NCI-H82 (cell line): ENCODE measurements at regions not wholly inside any gene's neighbourhood (a gene's known extent, or its start where the extent isn't known, plus 50 kb on each side); places are given as distances from the start of the nearest gene placed in this dataset.
"Not testable (repeated sequence)": the region's sequence is repeated elsewhere in the genome, so short reads cannot be mapped to it uniquely, and the experiment has no call there.

Experiments used
- DNase-seq: peaks from one replicate; lab custom pipeline; 2025; lab: John Stamatoyannopoulos, UW

GRCh38 chr21:31455506-31455905 lies 111.4 kb upstream of the TIAM1 start:
- DNase-seq = no peak

GRCh38 chr21:31450980-31451379 lies 106.9 kb upstream of the TIAM1 start:
- no peak for DNase-seq

DNA sequence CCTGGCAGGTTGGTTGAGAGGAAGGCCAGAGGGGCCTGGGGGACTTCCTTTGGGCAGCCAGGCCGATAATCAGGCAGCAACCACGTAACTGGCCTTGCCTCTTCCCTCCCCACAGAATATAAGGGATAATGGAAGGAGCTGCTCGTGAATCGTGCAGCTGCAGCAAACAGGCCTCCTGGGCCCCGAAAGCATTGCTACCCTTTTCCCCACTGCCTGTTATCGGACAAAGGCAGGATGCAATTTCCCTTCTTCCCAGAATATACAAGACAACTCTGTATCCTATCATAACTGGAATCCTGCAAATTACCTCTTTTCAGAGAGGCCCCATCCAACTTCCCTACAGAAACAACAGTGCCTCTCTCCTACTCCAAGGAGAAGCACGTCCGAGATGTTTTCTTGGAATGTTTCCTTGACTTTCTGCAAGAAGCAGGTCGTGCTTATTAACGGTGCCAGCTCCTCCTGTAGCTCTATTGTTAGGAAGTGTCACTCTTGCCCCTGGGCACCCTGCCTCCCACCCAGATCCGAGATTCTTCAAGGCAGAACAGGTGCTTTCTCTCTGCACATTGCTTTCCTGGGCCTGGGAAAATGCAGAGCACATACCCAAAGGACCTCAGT lies 106.0 kb upstream of the TIAM1 start:
- no peak for DNase-seq

DNA sequence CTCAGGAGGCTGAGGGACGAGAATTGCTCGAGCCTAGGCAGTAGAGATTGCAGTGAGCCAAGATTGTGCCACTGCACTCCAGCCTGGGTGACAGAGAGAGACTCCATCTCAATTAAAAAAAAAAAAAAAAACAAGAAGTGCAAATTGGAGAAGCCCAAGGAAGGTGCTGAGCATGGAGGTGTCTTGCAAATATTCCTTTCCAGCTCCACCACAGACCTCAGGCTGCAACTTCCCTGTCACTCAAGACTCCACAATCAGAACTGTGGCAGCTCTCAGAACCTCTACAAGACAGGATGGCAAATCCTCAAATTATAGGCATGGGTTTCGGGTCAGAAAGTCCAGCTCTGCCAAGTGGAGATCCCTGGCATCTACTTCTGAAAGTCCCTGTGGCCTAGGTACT lies 104.4 kb upstream of the TIAM1 start:
- DNase-seq = no peak

GRCh38 chr21:31447505-31447904 lies 103.4 kb upstream of the TIAM1 start:
- DNase-seq = no peak

- DNase-seq = no peak
Observed at GRCh38 chr21:31446226-31446855, 102.3 kb upstream of the TIAM1 start.

- DNase-seq = no peak
Observed at GRCh38 chr21:31445137-31445536, 101.1 kb upstream of the TIAM1 start.

DNA sequence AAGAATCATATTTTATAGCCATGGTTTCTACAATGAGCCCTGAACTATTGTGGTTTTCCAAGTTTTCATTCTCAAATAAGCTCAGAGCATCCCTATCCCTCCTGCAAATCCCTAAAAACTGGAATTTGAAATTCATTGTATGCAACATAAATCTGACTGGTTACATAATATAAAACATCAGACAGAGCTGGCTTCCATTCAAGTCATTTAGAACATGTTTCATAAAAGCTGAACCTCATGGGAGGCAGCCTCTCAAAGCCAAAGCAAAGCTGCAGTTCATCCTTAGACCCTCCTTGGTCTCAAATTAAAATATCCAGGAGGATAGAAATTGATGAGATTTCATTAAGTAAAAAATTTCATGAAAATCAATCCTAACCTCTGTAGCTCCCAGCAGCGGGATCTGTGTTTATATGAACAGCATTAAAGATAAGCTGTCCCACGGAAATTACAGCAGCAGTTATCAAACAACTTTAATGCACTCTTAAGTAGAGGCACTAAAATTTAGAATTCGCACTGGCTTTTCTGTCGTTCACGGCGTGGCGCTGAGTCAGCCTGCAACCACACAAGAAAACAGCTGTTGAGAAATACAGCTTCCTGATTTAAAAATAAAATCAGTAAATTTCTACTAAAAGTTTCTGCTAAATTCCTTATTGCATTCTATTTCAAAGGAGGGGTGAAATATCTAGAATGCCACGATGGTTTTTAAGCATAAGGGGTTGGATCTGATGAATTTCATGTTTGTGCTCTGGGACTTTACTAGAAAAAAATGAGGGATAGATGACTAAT lies 99.9 kb upstream of the TIAM1 start:
- DNase-seq = no peak

- DNase-seq = no peak
Observed at GRCh38 chr21:31442339-31442738, 98.3 kb upstream of the TIAM1 start.

DNA sequence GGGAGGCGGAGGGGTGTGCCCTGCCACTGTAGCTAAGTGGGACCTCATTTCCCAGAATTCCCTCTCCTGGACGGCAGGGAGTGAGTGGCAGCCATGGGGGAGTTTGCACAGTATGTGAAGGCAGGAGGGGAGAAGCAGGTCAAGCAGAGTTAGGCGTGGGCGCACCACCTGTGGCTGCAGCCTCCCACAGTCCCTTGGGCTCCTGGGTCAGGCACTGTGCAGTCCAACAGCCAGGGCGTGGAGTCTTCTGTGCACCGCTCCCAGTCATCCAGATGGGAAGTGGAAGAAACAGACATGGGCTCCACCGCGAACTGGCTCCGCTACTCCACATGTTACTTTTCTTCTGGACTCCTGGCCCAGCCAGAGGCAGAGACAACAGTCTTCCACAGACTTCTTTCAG lies 85.4 kb upstream of the TIAM1 start:
- DNase-seq = peak; percentile 9

DNA sequence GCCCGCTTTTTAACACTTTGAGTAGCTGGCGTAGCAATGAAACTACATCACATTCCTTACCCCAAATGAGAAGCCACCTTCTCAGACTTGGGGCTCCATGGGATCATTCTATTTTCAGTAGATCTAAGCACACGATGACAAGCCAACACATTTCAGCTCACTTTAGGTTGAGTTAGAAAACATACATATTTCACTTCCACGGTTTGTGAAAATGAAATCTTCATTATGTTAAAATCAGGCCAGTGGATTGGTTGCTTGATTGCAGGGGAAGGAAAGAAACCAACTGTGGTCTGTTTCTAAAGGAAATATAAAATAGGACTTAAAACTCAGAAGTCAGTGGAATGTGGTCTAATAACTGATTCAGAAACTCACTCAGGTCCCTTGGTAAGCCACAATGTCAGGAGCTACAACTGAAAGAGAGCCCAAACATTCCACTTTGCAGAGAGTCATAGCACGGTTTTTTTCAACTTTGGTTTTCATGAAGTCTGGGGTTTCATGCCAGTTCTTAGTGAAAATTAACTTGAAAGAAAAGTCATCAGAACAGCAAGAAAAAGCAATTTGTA lies 82.3 kb upstream of the TIAM1 start:
- no peak for DNase-seq

GRCh38 chr21:31425138-31425537 lies 81.1 kb upstream of the TIAM1 start:
- DNase-seq = no peak

- no peak for DNase-seq
Observed at GRCh38 chr21:31424058-31424457, 80.0 kb upstream of the TIAM1 start.

GRCh38 chr21:31420988-31421387 lies 76.9 kb upstream of the TIAM1 start:
- no peak for DNase-seq

- DNase-seq = no peak
Observed at GRCh38 chr21:31420354-31420753, 76.3 kb upstream of the TIAM1 start.

- no peak for DNase-seq
Observed at GRCh38 chr21:31418377-31419001, 74.4 kb upstream of the TIAM1 start.

GRCh38 chr21:31417214-31417613 lies 73.2 kb upstream of the TIAM1 start:
- not testable (repeated sequence) for DNase-seq

GRCh38 chr21:31416465-31416864 lies 72.4 kb upstream of the TIAM1 start:
- no peak for DNase-seq

DNA sequence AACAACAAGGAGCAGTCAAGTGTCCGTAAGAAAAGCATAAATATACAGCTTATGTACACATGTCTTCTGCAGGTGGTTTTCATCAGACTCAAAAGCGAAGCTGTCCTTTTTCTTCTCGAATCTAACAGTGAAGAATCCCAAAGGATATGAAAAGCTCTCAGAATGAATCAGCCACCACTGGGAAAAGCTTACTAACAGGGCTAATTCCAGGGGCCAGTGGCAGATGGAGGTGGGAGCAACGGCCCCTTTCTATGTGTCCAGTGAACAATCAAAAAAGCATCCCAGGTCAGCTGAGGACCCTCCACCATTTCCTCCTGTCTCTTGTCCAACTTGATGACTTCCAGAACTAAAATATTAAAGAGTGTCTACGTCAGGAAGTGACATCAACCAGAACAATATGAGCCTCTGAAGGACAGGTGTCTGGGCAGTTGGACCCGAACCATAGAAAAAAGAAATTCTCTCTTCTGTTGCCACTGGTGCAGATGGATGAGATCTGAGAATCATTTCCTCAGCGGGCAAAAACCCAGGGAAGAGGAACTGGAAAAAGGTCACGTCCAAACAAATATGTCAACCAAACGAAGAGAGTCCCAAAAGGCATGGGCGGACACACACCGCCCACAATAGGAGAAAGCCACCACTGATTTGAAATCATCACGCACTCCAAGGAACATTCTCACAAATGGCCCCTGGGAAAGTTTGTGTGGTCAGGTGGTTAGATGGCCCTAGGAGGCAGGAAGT lies 70.4 kb upstream of the TIAM1 start:
- DNase-seq = no peak

DNA sequence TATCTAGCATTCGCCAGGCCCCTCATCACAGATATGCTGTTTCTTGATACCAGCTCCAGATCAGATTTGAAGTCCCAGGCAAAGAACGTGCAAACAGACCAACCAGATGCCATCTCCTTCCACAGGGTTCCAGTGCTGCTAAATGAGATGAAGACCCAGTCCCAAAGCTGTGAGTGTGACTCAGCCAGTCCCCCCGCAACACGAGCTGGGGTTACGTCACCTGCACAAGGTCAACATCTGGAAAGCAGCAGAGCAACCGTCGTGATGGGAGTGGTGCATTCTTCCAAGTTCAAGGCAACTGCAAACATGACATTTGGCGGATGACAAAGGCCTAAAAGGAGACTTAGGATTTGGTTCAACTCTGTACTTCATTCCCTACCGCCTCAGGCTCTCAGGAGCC lies 69.6 kb upstream of the TIAM1 start:
- DNase-seq = no peak

DNA sequence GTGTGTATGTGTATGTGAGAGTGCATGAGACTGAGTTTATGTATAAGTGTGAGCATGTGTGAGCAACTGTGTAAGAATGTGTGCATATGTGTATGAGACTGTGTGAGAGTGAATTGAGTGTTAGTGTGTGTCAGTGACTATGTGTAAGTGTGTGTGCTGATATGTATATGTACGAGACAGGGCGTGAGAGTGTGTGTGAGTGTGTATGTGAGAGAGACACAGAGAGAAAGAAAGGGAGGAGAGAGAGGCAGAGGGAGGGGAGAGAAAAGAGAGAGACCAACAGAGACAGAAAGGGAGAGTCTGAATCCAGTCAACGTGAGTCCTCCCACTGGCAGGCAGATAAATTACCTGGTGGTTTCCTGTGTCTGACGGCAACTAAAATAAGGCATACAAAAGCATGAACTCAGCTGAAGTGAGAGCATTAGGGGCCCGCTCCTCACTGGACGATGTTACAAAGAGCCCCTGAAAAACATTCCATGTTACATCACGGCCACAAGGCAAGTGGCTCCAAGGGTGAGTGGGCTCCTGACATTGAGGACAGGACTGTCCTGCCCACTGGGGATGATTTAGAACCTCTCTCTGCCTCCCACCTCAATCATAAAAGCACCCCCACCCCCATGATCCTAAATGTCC lies 66.6 kb upstream of the TIAM1 start:
- no peak for DNase-seq
